ENCODE measurements at regions not wholly inside any gene's neighbourhood (a gene's known extent, or its start where the extent isn't known, plus 50 kb on each side); places are given as distances from the start of the nearest gene placed in this dataset.

DNA sequence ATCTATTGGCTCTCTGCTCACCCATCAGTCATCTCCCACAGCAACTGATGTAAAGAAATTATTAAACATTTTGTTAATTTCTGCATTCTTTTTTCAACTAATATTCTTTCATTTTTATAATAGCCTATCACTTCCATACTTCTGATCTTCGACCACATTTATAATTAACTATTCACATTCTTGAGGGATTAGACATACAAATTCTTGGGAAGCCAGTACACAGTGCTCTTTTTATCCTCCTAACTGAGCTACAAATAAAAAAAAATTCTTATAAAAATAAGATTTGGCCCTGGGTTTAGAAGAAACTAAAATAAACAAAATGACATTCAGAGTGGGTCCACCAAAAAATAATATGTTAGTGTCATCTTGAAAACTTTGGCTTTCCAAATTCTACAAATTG, 103.7 kb upstream of the ITGA1 start:
- Histone ChIP-seq H3K9me2 (replicated peaks; ENCODE audit: insufficient read depth, low read length) (no peaks in the 10 kb centered on the region), H4K20me1 (ENCODE audit: insufficient read depth, low read length) (no peaks in the 10 kb centered on the region), H3K27ac (ENCODE audit: low read length) (no peak overlapping the region), H3K9me3 (replicated peaks; ENCODE audit: insufficient read depth, low read length) (no peaks in the 10 kb centered on the region), H3F3A (ENCODE audit: insufficient read depth, low read length) (no peaks in the 10 kb centered on the region), H3K27me3 (replicated peaks; ENCODE audit: insufficient read depth, low read length) (no peaks in the 10 kb centered on the region), H3K36me3 (replicated peaks; ENCODE audit: insufficient read depth, low read length) (no peaks in the 10 kb centered on the region), H2AFZ (ENCODE audit: low read length) (no peak overlapping the region), H3K79me2 (ENCODE audit: low read length) (no peaks in the 10 kb centered on the region), H3K4me1 (ENCODE audit: low read length) (no peaks in the 10 kb centered on the region), H3K9ac (ENCODE audit: low read length) (no peak overlapping the region), H3K4me2 (ENCODE audit: low read depth, low read length) (no peak overlapping the region), H3K4me3 (ENCODE audit: low read length) (no peak overlapping the region)
- DNase-seq = no peak
- no peak for TF ChIP-seq EZH2 (optimal IDR thresholded peaks at IDR 0.05; ENCODE audit: low read depth, low read length)
- no peak for TF ChIP-seq EZH2phosphoT487 (IDR thresholded peaks at IDR 0.05; ENCODE audit: low read length)
- TF ChIP-seq, protein P1, sequence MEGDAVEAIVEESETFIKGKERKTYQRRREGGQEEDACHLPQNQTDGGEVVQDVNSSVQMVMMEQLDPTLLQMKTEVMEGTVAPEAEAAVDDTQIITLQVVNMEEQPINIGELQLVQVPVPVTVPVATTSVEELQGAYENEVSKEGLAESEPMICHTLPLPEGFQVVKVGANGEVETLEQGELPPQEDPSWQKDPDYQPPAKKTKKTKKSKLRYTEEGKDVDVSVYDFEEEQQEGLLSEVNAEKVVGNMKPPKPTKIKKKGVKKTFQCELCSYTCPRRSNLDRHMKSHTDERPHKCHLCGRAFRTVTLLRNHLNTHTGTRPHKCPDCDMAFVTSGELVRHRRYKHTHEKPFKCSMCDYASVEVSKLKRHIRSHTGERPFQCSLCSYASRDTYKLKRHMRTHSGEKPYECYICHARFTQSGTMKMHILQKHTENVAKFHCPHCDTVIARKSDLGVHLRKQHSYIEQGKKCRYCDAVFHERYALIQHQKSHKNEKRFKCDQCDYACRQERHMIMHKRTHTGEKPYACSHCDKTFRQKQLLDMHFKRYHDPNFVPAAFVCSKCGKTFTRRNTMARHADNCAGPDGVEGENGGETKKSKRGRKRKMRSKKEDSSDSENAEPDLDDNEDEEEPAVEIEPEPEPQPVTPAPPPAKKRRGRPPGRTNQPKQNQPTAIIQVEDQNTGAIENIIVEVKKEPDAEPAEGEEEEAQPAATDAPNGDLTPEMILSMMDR (IDR thresholded peaks at IDR 0.05; ENCODE audit: low read length) = no peak

DNA sequence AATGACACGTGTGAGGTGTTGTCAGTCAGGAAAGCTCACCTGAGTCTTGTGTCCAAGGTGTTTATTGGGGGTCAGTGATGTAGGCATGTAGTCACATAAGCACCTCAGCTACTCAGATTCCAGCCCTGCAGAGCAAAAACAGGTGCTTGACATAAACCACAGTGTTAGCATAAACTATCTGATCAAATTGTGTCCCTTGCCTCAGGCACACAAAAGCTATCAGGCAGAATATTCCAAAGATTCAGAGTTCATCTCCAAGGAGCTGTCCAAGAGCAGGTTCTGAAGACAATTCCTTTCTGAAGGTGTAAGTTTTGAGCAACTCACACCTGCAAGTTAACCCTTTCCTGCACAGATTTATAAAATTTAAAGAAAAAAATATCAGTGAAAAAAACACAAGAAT, 102.2 kb upstream of the ITGA1 start:
- H3K4me2 ChIP-seq (ENCODE audit: low read depth, low read length) = no peak overlapping the region
- no peaks in the 10 kb centered on the region for H3K4me1 ChIP-seq (ENCODE audit: low read length)
- no peak overlapping the region for H3K4me3 ChIP-seq (ENCODE audit: low read length)
- no peak overlapping the region for H2AFZ ChIP-seq (ENCODE audit: low read length)
- no peaks in the 10 kb centered on the region for H3K9me3 ChIP-seq (replicated peaks; ENCODE audit: insufficient read depth, low read length)
- no peaks in the 10 kb centered on the region for H3K27me3 ChIP-seq (replicated peaks; ENCODE audit: insufficient read depth, low read length)
- DNase-seq = no peak
- no peaks in the 10 kb centered on the region for H3F3A ChIP-seq (ENCODE audit: insufficient read depth, low read length)
- no peaks in the 10 kb centered on the region for H3K9me2 ChIP-seq (replicated peaks; ENCODE audit: insufficient read depth, low read length)
- H3K27ac ChIP-seq (ENCODE audit: low read length) = no peak overlapping the region
- H3K9ac ChIP-seq (ENCODE audit: low read length) = no peak overlapping the region
- H3K79me2 ChIP-seq (ENCODE audit: low read length) = no peaks in the 10 kb centered on the region
- no peaks in the 10 kb centered on the region for H3K36me3 ChIP-seq (replicated peaks; ENCODE audit: insufficient read depth, low read length)
- H4K20me1 ChIP-seq (ENCODE audit: insufficient read depth, low read length) = no peaks in the 10 kb centered on the region
- TF ChIP-seq EZH2 (optimal IDR thresholded peaks at IDR 0.05; ENCODE audit: low read depth, low read length) (no peak), EZH2phosphoT487 (IDR thresholded peaks at IDR 0.05; ENCODE audit: low read length) (no peak)
- TF ChIP-seq, protein P1 (IDR thresholded peaks at IDR 0.05; ENCODE audit: low read length) = no peak

DNA sequence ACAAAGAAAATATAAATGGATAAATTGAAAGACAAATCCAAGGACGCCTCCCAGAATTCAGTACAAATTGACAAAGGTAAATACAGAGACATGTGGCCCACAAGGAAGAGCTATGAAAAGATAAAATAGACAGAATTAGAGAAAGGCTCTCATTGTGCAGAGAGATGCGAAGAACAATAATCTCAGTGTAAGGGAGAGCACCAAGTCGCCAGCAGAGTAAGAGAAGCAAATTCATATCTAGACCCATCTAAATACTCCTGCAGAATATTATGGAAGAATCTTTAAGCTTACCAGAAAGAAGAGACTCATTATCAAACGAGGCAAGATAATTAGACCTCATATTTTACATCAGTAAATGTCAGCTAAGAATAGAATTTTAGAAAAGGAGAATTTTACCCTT, 101.7 kb upstream of the ITGA1 start:
- Histone ChIP-seq H3K9ac (ENCODE audit: low read length) (no peak overlapping the region), H3F3A (ENCODE audit: insufficient read depth, low read length) (no peaks in the 10 kb centered on the region), H2AFZ (ENCODE audit: low read length) (no peak overlapping the region), H3K4me2 (ENCODE audit: low read depth, low read length) (no peak overlapping the region), H3K9me2 (replicated peaks; ENCODE audit: insufficient read depth, low read length) (no peaks in the 10 kb centered on the region), H3K4me3 (ENCODE audit: low read length) (no peak overlapping the region), H3K27me3 (replicated peaks; ENCODE audit: insufficient read depth, low read length) (no peaks in the 10 kb centered on the region), H3K9me3 (replicated peaks; ENCODE audit: insufficient read depth, low read length) (no peaks in the 10 kb centered on the region), H3K36me3 (replicated peaks; ENCODE audit: insufficient read depth, low read length) (no peaks in the 10 kb centered on the region), H3K27ac (ENCODE audit: low read length) (no peak overlapping the region), H4K20me1 (ENCODE audit: insufficient read depth, low read length) (no peaks in the 10 kb centered on the region), H3K4me1 (ENCODE audit: low read length) (no peaks in the 10 kb centered on the region), H3K79me2 (ENCODE audit: low read length) (no peaks in the 10 kb centered on the region)
- no peak for DNase-seq
- TF ChIP-seq EZH2phosphoT487 (IDR thresholded peaks at IDR 0.05; ENCODE audit: low read length) (no peak), EZH2 (optimal IDR thresholded peaks at IDR 0.05; ENCODE audit: low read depth, low read length) (no peak)
- TF ChIP-seq, protein P1 (IDR thresholded peaks at IDR 0.05; ENCODE audit: low read length) = no peak
